HCT116 (cell line): ENCODE measurements at regions not wholly inside any gene's neighbourhood (a gene's known extent, or its start where the extent isn't known, plus 50 kb on each side); places are given as distances from the start of the nearest gene placed in this dataset.
"Not testable (repeated sequence)": the region's sequence is repeated elsewhere in the genome, so short reads cannot be mapped to it uniquely, and the experiment has no call there.

Source experiments
- ATAC-seq: fragments of 200-7000 bp; cut with Tn5 transposase; 2 replicates; pipeline ENCODE4 v1.9.1; 2020; ENCODE audit warnings: mild to moderate bottlenecking, moderate library complexity
- BruUV-seq: library from RNA; stranded (reverse); fragments of 400-500 nt; replicated peaks from 2 replicates; lab custom pipeline; 2021; lab: Mats Ljungman, UMichigan
- CTCF ChIA-PET: fragments of 300-600 bp; sonication (Branson Sonifier 250); formaldehyde crosslinking; loops from one replicate; lab custom pipeline; 2021; ENCODE audit warnings: antibody characterized with exemption; lab: Charles Lee
- POLR2A ChIA-PET: fragments of 300-600, 350-600 bp; sonication (Branson Sonifier 250); formaldehyde crosslinking; loops from one replicate; lab custom pipeline; 2021; ENCODE audit warnings: antibody characterized with exemption; lab: Charles Lee
- RAD21 ChIA-PET, 2 experiments: fragments of 300-600 bp; sonication (Branson Sonifier 250); formaldehyde crosslinking; loops; one replicate each; lab custom pipeline; 2023; ENCODE audit warnings: low total read pairs in 2 of 2; ENCODE audit not compliant: uncharacterized antibody in 2 of 2, unreplicated experiment in 2 of 2, low non-redundant PET in 1 of 2; lab: Charles Lee
- DNase-seq: peaks from one replicate; pipeline ENCODE4 v3.0.0-alpha.2; 2010; ENCODE audit warnings: low read depth, low spot score
- H2AFZ ChIP-seq: fragments of 200-600 bp; shearing (Covaris generic), sonication (generic); 2 replicates; pipeline ENCODE4 v1.6.1; 2017; ENCODE audit warnings: low read depth, mixed run types, mixed read lengths, antibody characterized with exemption, low read length; ENCODE audit not compliant: poor library complexity, severe bottlenecking
- H3K27ac ChIP-seq: 2 replicates; pipeline ENCODE4 v1.5.1; 2012; ENCODE audit warnings: low read depth, low read length
- H3K27me3 ChIP-seq: fragments of 200-600 bp; sonication (generic); 2 replicates; pipeline ENCODE4 v1.6.1; 2016; ENCODE audit warnings: mixed run types, low read length, mixed read lengths; ENCODE audit not compliant: insufficient read depth
- H3K36me3 ChIP-seq, 2 experiments: fragments of 200-500 bp in 1 of 2; fragments of 200-600 bp in 1 of 2; sonication (Bioruptor generic) in 1 of 2; sonication (generic) in 1 of 2; 2 replicates each; pipeline versions ENCODE4 v1.5.1 to v1.6.1; 2014 to 2016; ENCODE audit warnings: low read length in 2 of 2, inconsistent platforms in 1 of 2, mixed read lengths in 1 of 2, mixed run types in 1 of 2; ENCODE audit not compliant: insufficient read depth in 2 of 2, control insufficient read depth in 1 of 2
- H3K4me1 ChIP-seq, 2 experiments: fragments of 200-600 bp in 1 of 2; sonication (generic) in 1 of 2; 2 replicates each; pipeline versions ENCODE4 v1.5.1 to v1.6.1; 2012 to 2017; ENCODE audit warnings: low read length in 2 of 2, inconsistent platforms in 1 of 2, mild to moderate bottlenecking in 1 of 2, mixed read lengths in 1 of 2, mixed run types in 1 of 2, moderate library complexity in 1 of 2; ENCODE audit not compliant: insufficient read depth in 2 of 2, control insufficient read depth in 1 of 2
- H3K4me2 ChIP-seq: fragments of 200-600 bp; sonication (generic); 2 replicates; pipeline ENCODE4 v1.6.1; 2017; ENCODE audit warnings: mixed run types, low read length, mixed read lengths
- H3K4me3 ChIP-seq, 2 experiments: fragments of 200-600 bp in 1 of 2; sonication (generic) in 1 of 2; replicated peaks in 1 of 2; 2 replicates each; pipeline ENCODE4 v1.5.1; 2011 to 2016; ENCODE audit warnings: low read length in 2 of 2, control low read depth in 1 of 2, low read depth in 1 of 2, mild to moderate bottlenecking in 1 of 2, mixed read lengths in 1 of 2, mixed run types in 1 of 2
- H3K79me2 ChIP-seq: fragments of 200-600 bp; sonication (generic); 2 replicates; pipeline ENCODE4 v1.6.1; 2017; ENCODE audit warnings: mild to moderate bottlenecking, mixed run types, low read length, moderate library complexity, mixed read lengths; ENCODE audit not compliant: insufficient read depth
- H3K9ac ChIP-seq: fragments of 200-600 bp; sonication (generic); 2 replicates; pipeline ENCODE4 v1.6.1; 2016; ENCODE audit warnings: low read length, mixed read lengths
- H3K9me2 ChIP-seq: fragments of 200-600 bp; sonication (generic), shearing (Covaris generic); 2 replicates; pipeline ENCODE4 v1.6.1; 2017; ENCODE audit warnings: mixed run types, mild to moderate bottlenecking, moderate library complexity; ENCODE audit not compliant: insufficient read depth
- H3K9me3 ChIP-seq, 2 experiments: fragments of 200-500 bp in 1 of 2; fragments of 200-600 bp in 1 of 2; sonication (Bioruptor generic) in 1 of 2; sonication (generic) in 1 of 2; 2 replicates each; pipeline ENCODE4 v1.6.1; 2014 to 2017; ENCODE audit warnings: low read length in 2 of 2, mixed read lengths in 2 of 2, inconsistent platforms in 1 of 2, low read depth in 1 of 2, mild to moderate bottlenecking in 1 of 2, mixed run types in 1 of 2, moderate library complexity in 1 of 2; ENCODE audit not compliant: control insufficient read depth in 1 of 2, insufficient read depth in 1 of 2
- H4K20me1 ChIP-seq: fragments of 200-600 bp; sonication (generic), shearing (Covaris generic); 2 replicates; pipeline ENCODE4 v1.6.1; 2017; ENCODE audit warnings: mixed run types, mild to moderate bottlenecking, moderate library complexity; ENCODE audit not compliant: insufficient read depth
- CEBPB ChIP-seq: IDR thresholded peaks from 2 replicates; pipeline ENCODE4 v1.6.1; 2012; ENCODE audit warnings: low read depth
- CTCF ChIP-seq, 3 experiments: fragments of 200-600 bp in 1 of 3; sonication (generic) in 1 of 3; IDR thresholded peaks in 2 of 3; conservative IDR thresholded peaks in 1 of 3; 2 replicates each; pipeline ENCODE4 v1.5.1; 2012 to 2017; ENCODE audit warnings: low read depth in 2 of 3, low read length in 2 of 3, antibody characterized with exemption in 1 of 3, borderline replicate concordance in 1 of 3, control low read depth in 1 of 3, mild to moderate bottlenecking in 1 of 3, mixed read lengths in 1 of 3, mixed run types in 1 of 3, moderate library complexity in 1 of 3; ENCODE audit not compliant: insufficient read depth in 1 of 3
- ELF1 ChIP-seq: IDR thresholded peaks from 2 replicates; pipeline ENCODE4 v1.6.1; 2012; ENCODE audit warnings: low read depth, borderline replicate concordance
- EZH2phosphoT487 ChIP-seq: fragments of 200-600 bp; IDR thresholded peaks from 2 replicates; pipeline ENCODE4 v1.6.1; 2018; ENCODE audit warnings: antibody characterized with exemption, borderline replicate concordance
- RAD21 ChIP-seq: IDR thresholded peaks from 2 replicates; pipeline ENCODE4 v1.6.1; 2012; ENCODE audit warnings: low read depth, mild to moderate bottlenecking
- SIN3A ChIP-seq: IDR thresholded peaks from 2 replicates; pipeline ENCODE4 v1.6.1; 2012; ENCODE audit warnings: low read depth
- SP1 ChIP-seq: IDR thresholded peaks from 2 replicates; pipeline ENCODE4 v1.6.1; 2012; ENCODE audit warnings: low read depth
- TCF7L2 ChIP-seq: IDR thresholded peaks from 2 replicates; pipeline ENCODE4 v1.7.0; 2011; ENCODE audit warnings: borderline replicate concordance, inconsistent platforms; ENCODE audit not compliant: insufficient read depth, insufficient read length; ENCODE audit errors: extremely low read depth
- YY1 ChIP-seq: IDR thresholded peaks from 2 replicates; pipeline ENCODE4 v1.6.1; 2011; ENCODE audit warnings: low read length, low read depth, moderate library complexity, mild to moderate bottlenecking; ENCODE audit not compliant: insufficient replicate concordance; ENCODE audit errors: extremely low read depth
- ZNF274 ChIP-seq: fragments of 200-500 bp; sonication (Bioruptor generic); IDR thresholded peaks from 2 replicates; pipeline ENCODE4 v1.6.1; 2014; ENCODE audit warnings: mild to moderate bottlenecking, low read depth, low read length, inconsistent platforms
- intact Hi-C: fragments of 100-400 bp; cut with micrococcal nuclease; formaldehyde crosslinking; loops from 2 replicates; pipeline ENCODE4 v1.10.0; 2022
- TF ChIP-seq, protein P1 (sequence below): IDR thresholded peaks from 2 replicates; pipeline ENCODE4 v1.6.1; 2011; ENCODE audit warnings: mild to moderate bottlenecking, low read length, moderate library complexity; ENCODE audit not compliant: insufficient replicate concordance; ENCODE audit errors: extremely low read depth
- TF ChIP-seq, protein P2 (sequence below): IDR thresholded peaks from 2 replicates; pipeline ENCODE4 v1.6.1; 2012; ENCODE audit warnings: low read depth

GRCh38 chr5:25438375-25438774, 793.6 kb upstream of the CDH10 start:
- DNase-seq, RAD21 ChIA-PET, H3K9ac ChIP-seq, CTCF ChIA-PET, H3K4me2 ChIP-seq, POLR2A ChIA-PET, H3K9me3 ChIP-seq, H3K36me3 ChIP-seq, H3K27me3 ChIP-seq, H2AFZ ChIP-seq, intact Hi-C loops, H3K9me2 ChIP-seq, H3K4me3 ChIP-seq, H3K4me1 ChIP-seq, H3K27ac ChIP-seq, BruUV-seq, H3K79me2 ChIP-seq, ATAC-seq, H4K20me1 ChIP-seq: not testable (repeated sequence)

DNA sequence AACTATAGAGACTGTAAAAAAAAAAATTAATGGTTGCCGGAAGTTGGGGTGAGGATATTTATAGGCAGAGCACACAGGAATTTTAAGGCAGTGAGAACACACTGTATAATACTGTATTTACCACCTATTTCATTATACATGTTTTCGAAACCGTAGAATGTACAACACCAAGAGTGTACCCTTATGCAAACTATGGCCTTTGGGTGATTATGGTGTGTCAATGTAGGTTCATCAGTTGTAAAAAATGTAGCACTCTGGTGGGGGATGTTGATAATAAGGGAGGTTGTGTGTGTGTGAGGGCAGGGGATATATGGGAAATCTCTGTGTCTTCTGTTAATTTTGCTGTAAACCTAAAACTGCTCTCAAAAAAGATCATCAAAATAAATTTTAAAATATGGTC, 791.7 kb upstream of the CDH10 start:
- H3K27me3 ChIP-seq: no peaks in the 10 kb centered on the region
- no peak overlapping the region for H2AFZ ChIP-seq
- H3K36me3 ChIP-seq: no peaks in the 10 kb centered on the region
- ChIA-PET POLR2A (no interaction called here), CTCF (no interaction called here), RAD21 (no interaction called here)
- no peak for DNase-seq
- BruUV-seq: no TSS peak
- H4K20me1 ChIP-seq: no peaks in the 10 kb centered on the region
- H3K4me2 ChIP-seq: no peak overlapping the region
- no peak for ATAC-seq
- H3K27ac ChIP-seq: no peak overlapping the region
- no peaks in the 10 kb centered on the region for H3K9me2 ChIP-seq
- H3K4me3 ChIP-seq: no peak overlapping the region
- intact Hi-C loops: no loop called here
- H3K79me2 ChIP-seq: no peaks in the 10 kb centered on the region
- H3K9me3 ChIP-seq: peaks cover 0 to 7% of the 10 kb centered on the region in 2 experiments; a peak in 3 of 4 replicates
- H3K4me1 ChIP-seq: no peaks in the 10 kb centered on the region
- H3K9ac ChIP-seq: no peak overlapping the region
- TF ChIP-seq RAD21: no peak
- TF ChIP-seq SIN3A: no peak
- TF ChIP-seq, protein P1, sequence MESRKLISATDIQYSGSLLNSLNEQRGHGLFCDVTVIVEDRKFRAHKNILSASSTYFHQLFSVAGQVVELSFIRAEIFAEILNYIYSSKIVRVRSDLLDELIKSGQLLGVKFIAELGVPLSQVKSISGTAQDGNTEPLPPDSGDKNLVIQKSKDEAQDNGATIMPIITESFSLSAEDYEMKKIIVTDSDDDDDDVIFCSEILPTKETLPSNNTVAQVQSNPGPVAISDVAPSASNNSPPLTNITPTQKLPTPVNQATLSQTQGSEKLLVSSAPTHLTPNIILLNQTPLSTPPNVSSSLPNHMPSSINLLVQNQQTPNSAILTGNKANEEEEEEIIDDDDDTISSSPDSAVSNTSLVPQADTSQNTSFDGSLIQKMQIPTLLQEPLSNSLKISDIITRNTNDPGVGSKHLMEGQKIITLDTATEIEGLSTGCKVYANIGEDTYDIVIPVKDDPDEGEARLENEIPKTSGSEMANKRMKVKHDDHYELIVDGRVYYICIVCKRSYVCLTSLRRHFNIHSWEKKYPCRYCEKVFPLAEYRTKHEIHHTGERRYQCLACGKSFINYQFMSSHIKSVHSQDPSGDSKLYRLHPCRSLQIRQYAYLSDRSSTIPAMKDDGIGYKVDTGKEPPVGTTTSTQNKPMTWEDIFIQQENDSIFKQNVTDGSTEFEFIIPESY: no peak
- no peak for TF ChIP-seq EZH2phosphoT487
- TF ChIP-seq SP1: no peak
- TF ChIP-seq CTCF (IDR thresholded peaks at IDR 0.05 in 2 of 3, conservative IDR thresholded peaks at IDR 0.05 in 1 of 3; ENCODE audit: borderline replicate concordance in 1 of 3, insufficient read depth in 1 of 3, low read depth in 2 of 3, low read length in 2 of 3): no peak
- TF ChIP-seq, protein P2, sequence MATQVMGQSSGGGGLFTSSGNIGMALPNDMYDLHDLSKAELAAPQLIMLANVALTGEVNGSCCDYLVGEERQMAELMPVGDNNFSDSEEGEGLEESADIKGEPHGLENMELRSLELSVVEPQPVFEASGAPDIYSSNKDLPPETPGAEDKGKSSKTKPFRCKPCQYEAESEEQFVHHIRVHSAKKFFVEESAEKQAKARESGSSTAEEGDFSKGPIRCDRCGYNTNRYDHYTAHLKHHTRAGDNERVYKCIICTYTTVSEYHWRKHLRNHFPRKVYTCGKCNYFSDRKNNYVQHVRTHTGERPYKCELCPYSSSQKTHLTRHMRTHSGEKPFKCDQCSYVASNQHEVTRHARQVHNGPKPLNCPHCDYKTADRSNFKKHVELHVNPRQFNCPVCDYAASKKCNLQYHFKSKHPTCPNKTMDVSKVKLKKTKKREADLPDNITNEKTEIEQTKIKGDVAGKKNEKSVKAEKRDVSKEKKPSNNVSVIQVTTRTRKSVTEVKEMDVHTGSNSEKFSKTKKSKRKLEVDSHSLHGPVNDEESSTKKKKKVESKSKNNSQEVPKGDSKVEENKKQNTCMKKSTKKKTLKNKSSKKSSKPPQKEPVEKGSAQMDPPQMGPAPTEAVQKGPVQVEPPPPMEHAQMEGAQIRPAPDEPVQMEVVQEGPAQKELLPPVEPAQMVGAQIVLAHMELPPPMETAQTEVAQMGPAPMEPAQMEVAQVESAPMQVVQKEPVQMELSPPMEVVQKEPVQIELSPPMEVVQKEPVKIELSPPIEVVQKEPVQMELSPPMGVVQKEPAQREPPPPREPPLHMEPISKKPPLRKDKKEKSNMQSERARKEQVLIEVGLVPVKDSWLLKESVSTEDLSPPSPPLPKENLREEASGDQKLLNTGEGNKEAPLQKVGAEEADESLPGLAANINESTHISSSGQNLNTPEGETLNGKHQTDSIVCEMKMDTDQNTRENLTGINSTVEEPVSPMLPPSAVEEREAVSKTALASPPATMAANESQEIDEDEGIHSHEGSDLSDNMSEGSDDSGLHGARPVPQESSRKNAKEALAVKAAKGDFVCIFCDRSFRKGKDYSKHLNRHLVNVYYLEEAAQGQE: no peak
- no peak for TF ChIP-seq ZNF274
- TF ChIP-seq ELF1: no peak
- no peak for TF ChIP-seq TCF7L2
- no peak for TF ChIP-seq YY1
- TF ChIP-seq CEBPB: no peak
